H9 (cell line): ENCODE measurements at regions not wholly inside any gene's neighbourhood (a gene's known extent, or its start where the extent isn't known, plus 50 kb on each side); places are given as distances from the start of the nearest gene placed in this dataset.

ENCODE experiments used
- DNase-seq: peaks from one replicate; pipeline ENCODE4 v3.0.0-alpha.2; 2017
- H2AFZ ChIP-seq: one replicate; pipeline ENCODE4 v1.6.1; 2013; ENCODE audit warnings: mild to moderate bottlenecking, low read length, control low read depth, moderate library complexity
- H2AK5ac ChIP-seq: 2 replicates; pipeline ENCODE4 v1.6.1; 2013; ENCODE audit warnings: low read length, control low read depth, mixed read lengths; ENCODE audit not compliant: insufficient read length
- H2BK120ac ChIP-seq: one replicate; pipeline ENCODE4 v1.6.1; 2013; ENCODE audit warnings: low read depth, mild to moderate bottlenecking, low read length, control low read depth, inconsistent platforms; ENCODE audit not compliant: poor library complexity, severe bottlenecking
- H2BK12ac ChIP-seq: 2 replicates; pipeline ENCODE4 v1.6.1; 2013; ENCODE audit warnings: low read length, control low read depth, mixed read lengths, low read depth; ENCODE audit not compliant: insufficient read length
- H2BK15ac ChIP-seq: 2 replicates; pipeline ENCODE4 v1.6.1; 2013; ENCODE audit warnings: low read depth, low read length, control low read depth
- H2BK20ac ChIP-seq: one replicate; pipeline ENCODE4 v1.6.1; 2013; ENCODE audit warnings: low read depth, mild to moderate bottlenecking, low read length, control low read depth, inconsistent platforms; ENCODE audit not compliant: poor library complexity, severe bottlenecking
- H2BK5ac ChIP-seq: 2 replicates; pipeline ENCODE4 v1.6.1; 2013; ENCODE audit warnings: low read length, control low read depth, mixed read lengths; ENCODE audit not compliant: insufficient read length
- H3K14ac ChIP-seq: 2 replicates; pipeline ENCODE4 v1.6.1; 2013; ENCODE audit warnings: low read length, control low read depth; ENCODE audit not compliant: insufficient read depth
- H3K18ac ChIP-seq: 2 replicates; pipeline ENCODE4 v1.6.1; 2013; ENCODE audit warnings: low read depth, mild to moderate bottlenecking, mixed read lengths, low read length, control low read depth; ENCODE audit not compliant: insufficient read length
- H3K23ac ChIP-seq: 2 replicates; pipeline ENCODE4 v1.6.1; 2013; ENCODE audit warnings: low read length, control low read depth, mixed read lengths, low read depth; ENCODE audit not compliant: insufficient read length
- H3K23me2 ChIP-seq: 2 replicates; pipeline ENCODE4 v1.6.1; 2013; ENCODE audit warnings: low read depth, mild to moderate bottlenecking, mixed read lengths, low read length, control low read depth; ENCODE audit not compliant: insufficient read length, poor library complexity, severe bottlenecking
- H3K27ac ChIP-seq: 2 replicates; pipeline ENCODE4 v1.5.1; 2013; ENCODE audit warnings: low read length, control low read depth, mixed read lengths, low read depth; ENCODE audit not compliant: insufficient read length
- H3K27me3 ChIP-seq: 2 replicates; pipeline ENCODE4 v1.6.1; 2013; ENCODE audit warnings: low read length, control low read depth, inconsistent platforms; ENCODE audit not compliant: insufficient read depth
- H3K4ac ChIP-seq: 2 replicates; pipeline ENCODE4 v1.6.1; 2013; ENCODE audit warnings: low read depth, mild to moderate bottlenecking, control low read depth, inconsistent platforms, low read length, moderate library complexity
- H3K4me1 ChIP-seq: 2 replicates; pipeline ENCODE4 v1.6.1; 2013; ENCODE audit warnings: low read length, control low read depth, inconsistent platforms; ENCODE audit not compliant: insufficient read depth
- H3K4me2 ChIP-seq: 2 replicates; pipeline ENCODE4 v1.6.1; 2013; ENCODE audit warnings: low read length, control low read depth, mixed read lengths; ENCODE audit not compliant: insufficient read length, insufficient read depth
- H3K56ac ChIP-seq: 2 replicates; pipeline ENCODE4 v1.6.1; 2013; ENCODE audit warnings: low read depth, mild to moderate bottlenecking, mixed read lengths, low read length, control low read depth; ENCODE audit not compliant: insufficient read length
- H3K79me1 ChIP-seq: 2 replicates; pipeline ENCODE4 v1.6.1; 2013; ENCODE audit warnings: low read depth, mild to moderate bottlenecking, moderate library complexity, low read length, control low read depth, inconsistent platforms; ENCODE audit not compliant: insufficient read depth, poor library complexity, severe bottlenecking
- H3K79me2 ChIP-seq: 2 replicates; pipeline ENCODE4 v1.6.1; 2013; ENCODE audit warnings: low read length, control low read depth, inconsistent platforms; ENCODE audit not compliant: insufficient read depth
- H3K9ac ChIP-seq: 2 replicates; pipeline ENCODE4 v1.6.1; 2013; ENCODE audit warnings: low read length, control low read depth, mixed read lengths; ENCODE audit not compliant: insufficient read length; ENCODE audit errors: extremely low read depth
- H3K9me3 ChIP-seq: one replicate; pipeline ENCODE4 v1.6.1; 2013; ENCODE audit warnings: low read depth, low read length, inconsistent platforms; ENCODE audit not compliant: control insufficient read depth
- H3T11ph ChIP-seq: one replicate; pipeline ENCODE4 v1.6.1; 2013; ENCODE audit warnings: mild to moderate bottlenecking, low read length, control low read depth, inconsistent platforms
- H4K20me1 ChIP-seq: one replicate; pipeline ENCODE4 v1.6.1; 2013; ENCODE audit not compliant: control insufficient read depth, insufficient read length, insufficient read depth
- H4K5ac ChIP-seq: 2 replicates; pipeline ENCODE4 v1.6.1; 2013; ENCODE audit warnings: low read depth, mild to moderate bottlenecking, mixed read lengths, low read length, control low read depth; ENCODE audit not compliant: insufficient read length
- H4K8ac ChIP-seq: replicated peaks from 2 replicates; pipeline ENCODE4 v1.6.1; 2013; ENCODE audit warnings: low read length, control low read depth, mixed read lengths, low read depth; ENCODE audit not compliant: insufficient read length
- H4K91ac ChIP-seq: 2 replicates; pipeline ENCODE4 v1.6.1; 2013; ENCODE audit warnings: low read depth, mild to moderate bottlenecking, moderate library complexity, mixed read lengths, low read length, control low read depth; ENCODE audit not compliant: insufficient read length
- H3K27ac Mint-ChIP-seq, 3 experiments: 2 replicates in 2 of 3; 3 replicates in 1 of 3; pipeline ENCODE4 v1.8.0; 2020 to 2021; ENCODE audit warnings: mixed read lengths in 3 of 3, mild to moderate bottlenecking in 1 of 3, moderate library complexity in 1 of 3
- H3K27me3 Mint-ChIP-seq: 2 replicates; pipeline ENCODE4 v1.8.0; 2021; ENCODE audit warnings: low read depth, mild to moderate bottlenecking, moderate library complexity, mixed read lengths
- H3K36me3 Mint-ChIP-seq, 3 experiments: 2 replicates in 2 of 3; 3 replicates in 1 of 3; pipeline ENCODE4 v1.8.0; 2020 to 2021; ENCODE audit warnings: low read depth in 3 of 3, mixed read lengths in 3 of 3; ENCODE audit not compliant: insufficient read depth in 1 of 3
- H3K4me1 Mint-ChIP-seq, 2 experiments: 2 replicates each; pipeline ENCODE4 v1.8.0; 2020; ENCODE audit warnings: mixed read lengths in 2 of 2
- H3K4me3 Mint-ChIP-seq, 2 experiments: 2 replicates in 1 of 2; 3 replicates in 1 of 2; pipeline ENCODE4 v1.8.0; 2020 to 2021; ENCODE audit warnings: mild to moderate bottlenecking in 2 of 2, mixed read lengths in 2 of 2, moderate library complexity in 1 of 2
- H3K9me3 Mint-ChIP-seq, 2 experiments: 2 replicates in 1 of 2; 3 replicates in 1 of 2; pipeline ENCODE4 v1.8.0; 2020; ENCODE audit warnings: mild to moderate bottlenecking in 2 of 2, mixed read lengths in 2 of 2, moderate library complexity in 1 of 2
- CTCF ChIP-seq: fragments of 200-600 bp; sonication (generic); conservative IDR thresholded peaks from 3 replicates; pipeline ENCODE4 v1.8.0; 2021; ENCODE audit warnings: antibody characterized with exemption, mild to moderate bottlenecking
- WGBS: extraction: QIAGEN DNeasy Blood & Tissue Kit; methylation state at CpG from one replicate; pipeline ENCODE4 v1.1.7; 2013; ENCODE audit warnings: missing lambda C conversion rate, low lambda C conversion rate, mixed read lengths; ENCODE audit not compliant: insufficient read length; ENCODE audit errors: extremely low coverage; 5-methylcytosine and 5-hydroxymethylcytosine counted together

- Mint-ChIP-seq H3K4me3 (no peak overlapping the region; a peak in 1 of 5 replicates), H3K27me3 (no peaks in the 10 kb centered on the region), H3K9me3 (peaks cover 12 to 25% of the 10 kb centered on the region in 2 experiments), H3K4me1 (no peaks in the 10 kb centered on the region), H3K36me3 (peaks cover 6 to 13% (median 12%) of the 10 kb centered on the region in 3 experiments; a peak in 6 of 7 replicates), H3K27ac (no peak overlapping the region)
- Histone ChIP-seq H3K9me3 (no peaks in the 10 kb centered on the region), H3K4me2 (no peak overlapping the region), H2BK12ac (no peak overlapping the region), H3K79me2 (no peaks in the 10 kb centered on the region), H3K56ac (no peak overlapping the region), H3K18ac (no peak overlapping the region), H2BK5ac (no peak overlapping the region), H4K91ac (no peak overlapping the region), H3T11ph (no peak overlapping the region), H2AK5ac (no peak overlapping the region), H3K27ac (no peak overlapping the region), H2BK15ac (no peak overlapping the region), H3K27me3 (no peaks in the 10 kb centered on the region), H2BK120ac (no peak overlapping the region), H2BK20ac (no peak overlapping the region), H3K9ac (no peak overlapping the region), H2AFZ (no peak overlapping the region), H3K79me1 (no peaks in the 10 kb centered on the region), H4K20me1 (no peaks in the 10 kb centered on the region), H3K4me1 (no peaks in the 10 kb centered on the region), H4K5ac (no peak overlapping the region), H3K14ac (no peak overlapping the region), H3K23ac (no peak overlapping the region), H4K8ac (no peak overlapping the region), H3K4ac (no peak overlapping the region), H3K23me2 (no peaks in the 10 kb centered on the region)
- DNase-seq: no peak
- no CpG with 5 or more reads among the region's 4 CpGs for WGBS
- no peak for TF ChIP-seq CTCF
Measured at GRCh38 chr2:33904801-33905200, 305.7 kb upstream of the FAM98A start.
